Non-pigmented ciliary epithelial cell (primary cell): ENCODE measurements at regions not wholly inside any gene's neighbourhood (a gene's known extent, or its start where the extent isn't known, plus 50 kb on each side); places are given as distances from the start of the nearest gene placed in this dataset.
"Not testable (repeated sequence)": the region's sequence is repeated elsewhere in the genome, so short reads cannot be mapped to it uniquely, and the experiment has no call there.

Experiments
- DNase-seq: peaks from one replicate; pipeline ENCODE4 v3.0.0-alpha.2; 2010; ENCODE audit warnings: low read depth

- DNase-seq: no peak
These were observed 257.7 kb downstream of the BTG1 start for GRCh38 chr12:91887957-91888356.

- DNase-seq: no peak
These were observed 259.6 kb downstream of the BTG1 start for GRCh38 chr12:91885851-91886731.

- DNase-seq: no peak
These were observed 261.4 kb downstream of the BTG1 start for GRCh38 chr12:91884230-91884629.

GRCh38 chr12:91883811-91884210, 261.8 kb downstream of the BTG1 start:
- no peak for DNase-seq

GRCh38 chr12:91882910-91883309, 262.7 kb downstream of the BTG1 start:
- DNase-seq: no peak

GRCh38 chr12:91880528-91880927, 265.1 kb downstream of the BTG1 start:
- no peak for DNase-seq

GRCh38 chr12:91877456-91878235, 268.0 kb downstream of the BTG1 start:
- DNase-seq: no peak

GRCh38 chr12:91877022-91877421, 268.6 kb downstream of the BTG1 start:
- peak; percentile 27 for DNase-seq

- not testable (repeated sequence) for DNase-seq
These were observed 270.0 kb downstream of the BTG1 start for GRCh38 chr12:91875671-91876070.

GRCh38 chr12:91874086-91874865, 271.4 kb downstream of the BTG1 start:
- DNase-seq: no peak

- no peak for DNase-seq
These were observed 273.9 kb downstream of the BTG1 start for GRCh38 chr12:91871751-91872150.

GRCh38 chr12:91870872-91871707, 274.6 kb downstream of the BTG1 start:
- DNase-seq: no peak

GRCh38 chr12:91868054-91868453, 277.6 kb downstream of the BTG1 start:
- DNase-seq: no peak

- no peak for DNase-seq
These were observed 279.1 kb downstream of the BTG1 start for GRCh38 chr12:91866566-91866965.

GRCh38 chr12:91863702-91864101, 281.9 kb downstream of the BTG1 start:
- no peak for DNase-seq

- DNase-seq: no peak
These were observed 284.1 kb downstream of the BTG1 start for GRCh38 chr12:91861554-91861953.

GRCh38 chr12:91859347-91859746, 286.3 kb downstream of the BTG1 start:
- no peak for DNase-seq

GRCh38 chr12:91857813-91858542, 287.7 kb downstream of the BTG1 start:
- DNase-seq: no peak

- no peak for DNase-seq
These were observed 290.9 kb downstream of the BTG1 start for GRCh38 chr12:91854725-91855124.

GRCh38 chr12:91853350-91854127, 292.1 kb downstream of the BTG1 start:
- DNase-seq: no peak
